ENCODE measurements at regions not wholly inside any gene's neighbourhood (a gene's known extent, or its start where the extent isn't known, plus 50 kb on each side); places are given as distances from the start of the nearest gene placed in this dataset.

GRCh38 chr12:116384691-116385485 lies 107.4 kb upstream of the MED13L start:
- ChIA-PET CTCF (interaction anchor here (0.6 to 0.7 kb wide), 4 partner anchors 27 to 315 kb away, joined by 3 to 5 read pairs (median 4); no protein-coding TSS in a partner anchor), POLR2A (interaction anchor here (0.6 kb wide), 3 partner anchors 136 to 287 kb away, joined by 3 to 4 read pairs (median 4); no protein-coding TSS in a partner anchor)
- peaks cover 3% of the 10 kb centered on the region for H3K27me3 Mint-ChIP-seq
- H3K4me1 Mint-ChIP-seq, result peaks cover 12% of the 10 kb centered on the region
- Histone ChIP-seq H3K9ac (ENCODE audit: low read length) (no peak overlapping the region), H3K4me2 (replicated peaks; ENCODE audit: low read depth, low read length, poor library complexity, severe bottlenecking) (peak overlapping the region; percentile 51), H3K9me3 (ENCODE audit: control extremely low read depth in 1 of 3, control insufficient read depth in 2 of 3, insufficient read depth in 1 of 3, low read length in 2 of 3) (peaks cover 0 to 2% (median 0%) of the 10 kb centered on the region in 3 donors), H3K36me3 (replicated peaks in 1 of 2; ENCODE audit: control extremely low read depth in 1 of 2, control insufficient read depth in 1 of 2, extremely low read depth in 1 of 2, insufficient read depth in 2 of 2, low read length in 1 of 2) (no peaks in the 10 kb centered on the region), H3K79me2 (ENCODE audit: control insufficient read depth, insufficient read depth, low read length) (no peaks in the 10 kb centered on the region), H4K20me1 (ENCODE audit: control insufficient read depth, insufficient read depth, low read length, poor library complexity, severe bottlenecking) (no peaks in the 10 kb centered on the region), H3K27ac (ENCODE audit: low read length in 2 of 2) (no peak overlapping the region), H3K4me3 (ENCODE audit: control extremely low read depth in 1 of 5, extremely low read depth in 1 of 5, insufficient read depth in 1 of 5, low read depth in 2 of 5, low read length in 4 of 5) (no peak overlapping the region), H3K27me3 (replicated peaks in 1 of 4; ENCODE audit: control extremely low read depth in 1 of 4, control insufficient read depth in 3 of 4, insufficient read depth in 4 of 4, low read length in 3 of 4) (no peaks in the 10 kb centered on the region), H2AFZ (ENCODE audit: insufficient read depth, low read depth, low read length, poor library complexity, severe bottlenecking) (no peak overlapping the region), H3K4me1 (ENCODE audit: control insufficient read depth in 2 of 2, insufficient read depth in 2 of 2, low read length in 2 of 2) (peaks cover 7 to 13% of the 10 kb centered on the region in 2 donors)
- ATAC-seq (ENCODE audit: low read depth) (peak; percentile 72), DNase-seq (peak; percentile 55)
- H3K4me3 Mint-ChIP-seq, result no peak overlapping the region
- no peak for TF ChIP-seq CTCF (IDR thresholded peaks at IDR 0.05)
- TF ChIP-seq EZH2 (IDR thresholded peaks at IDR 0.05; ENCODE audit: borderline replicate concordance, insufficient read depth, low read depth, low read length, poor library complexity, severe bottlenecking), result no peak
- WGBS (ENCODE audit: insufficient coverage), result 74% methylated on average over 4 of the region's 7 CpGs
- no peak overlapping the region for H3K27ac Mint-ChIP-seq
- intact Hi-C loops (cut with micrococcal nuclease), result no loop called here
- H3K9me3 Mint-ChIP-seq (ENCODE audit: insufficient read depth), result no peaks in the 10 kb centered on the region

All from B cell (primary cell).